Breast epithelium (tissue), 3 donors: ENCODE measurements at regions not wholly inside any gene's neighbourhood (a gene's known extent, or its start where the extent isn't known, plus 50 kb on each side); places are given as distances from the start of the nearest gene placed in this dataset.

Source experiments
- POLR2A ChIP-seq: fragments of 450-650 bp; IDR thresholded peaks from one replicate; pipeline ENCODE4 v1.6.1; 2016; ENCODE audit warnings: antibody characterized with exemption, mild to moderate bottlenecking, moderate library complexity
- TF ChIP-seq, protein P1 (sequence below), 3 donors: fragments of 450-650 bp; IDR thresholded peaks; one replicate each; pipeline ENCODE4 v1.5.1; 2016 to 2017; ENCODE audit warnings: antibody characterized with exemption in 3 of 3, mild to moderate bottlenecking in 3 of 3, moderate library complexity in 3 of 3

DNA sequence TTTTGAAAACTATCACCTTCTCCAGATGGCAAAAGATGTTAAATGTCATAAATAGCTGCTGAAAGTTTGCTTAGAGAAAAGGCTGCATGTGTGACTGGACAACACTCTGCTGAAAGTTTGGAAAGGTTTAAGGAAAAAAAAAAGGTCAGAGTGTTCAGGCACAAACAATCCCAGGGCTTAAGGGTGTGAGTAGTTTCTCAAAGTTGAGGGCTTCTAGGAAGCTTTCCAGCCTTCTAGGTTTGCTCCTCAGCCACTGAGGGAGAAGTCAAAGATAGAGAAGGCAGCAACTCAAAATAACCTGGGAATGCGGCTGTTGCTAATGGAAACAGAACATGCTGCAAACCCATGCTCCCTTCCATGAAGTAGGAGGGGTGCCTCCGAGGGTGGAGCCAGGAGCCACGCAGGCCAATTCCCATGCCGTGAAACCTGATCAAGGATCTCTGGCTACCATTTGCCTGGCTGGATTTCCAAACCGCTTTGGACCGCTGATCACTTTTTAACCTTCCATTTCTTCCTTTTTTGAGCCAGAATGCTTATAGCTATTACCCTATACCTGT, 88.0 kb downstream of the TEX51 start:
- TF ChIP-seq, protein P1, sequence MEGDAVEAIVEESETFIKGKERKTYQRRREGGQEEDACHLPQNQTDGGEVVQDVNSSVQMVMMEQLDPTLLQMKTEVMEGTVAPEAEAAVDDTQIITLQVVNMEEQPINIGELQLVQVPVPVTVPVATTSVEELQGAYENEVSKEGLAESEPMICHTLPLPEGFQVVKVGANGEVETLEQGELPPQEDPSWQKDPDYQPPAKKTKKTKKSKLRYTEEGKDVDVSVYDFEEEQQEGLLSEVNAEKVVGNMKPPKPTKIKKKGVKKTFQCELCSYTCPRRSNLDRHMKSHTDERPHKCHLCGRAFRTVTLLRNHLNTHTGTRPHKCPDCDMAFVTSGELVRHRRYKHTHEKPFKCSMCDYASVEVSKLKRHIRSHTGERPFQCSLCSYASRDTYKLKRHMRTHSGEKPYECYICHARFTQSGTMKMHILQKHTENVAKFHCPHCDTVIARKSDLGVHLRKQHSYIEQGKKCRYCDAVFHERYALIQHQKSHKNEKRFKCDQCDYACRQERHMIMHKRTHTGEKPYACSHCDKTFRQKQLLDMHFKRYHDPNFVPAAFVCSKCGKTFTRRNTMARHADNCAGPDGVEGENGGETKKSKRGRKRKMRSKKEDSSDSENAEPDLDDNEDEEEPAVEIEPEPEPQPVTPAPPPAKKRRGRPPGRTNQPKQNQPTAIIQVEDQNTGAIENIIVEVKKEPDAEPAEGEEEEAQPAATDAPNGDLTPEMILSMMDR (IDR thresholded peaks at IDR 0.05): no peak
- TF ChIP-seq POLR2A: no peak
